ENCODE measurements at regions not wholly inside any gene's neighbourhood (a gene's known extent, or its start where the extent isn't known, plus 50 kb on each side); places are given as distances from the start of the nearest gene placed in this dataset.

GRCh38 chr5:39668980-39669379, 244.2 kb upstream of the DAB2 start:
- TF ChIP-seq POLR2A (IDR thresholded peaks at IDR 0.05; ENCODE audit: low read length) = no peak
- TF ChIP-seq CTCF (IDR thresholded peaks at IDR 0.05) = no peak
- TF ChIP-seq HES2 (IDR thresholded peaks at IDR 0.05) = no peak
- no peak for TF ChIP-seq RAD21 (conservative IDR thresholded peaks at IDR 0.05 in 1 of 2, IDR thresholded peaks at IDR 0.05 in 1 of 2)
- no peak for TF ChIP-seq CHD2 (IDR thresholded peaks at IDR 0.05; ENCODE audit: low read length, partially characterized antibody)
